ENCODE measurements at regions not wholly inside any gene's neighbourhood (a gene's known extent, or its start where the extent isn't known, plus 50 kb on each side); places are given as distances from the start of the nearest gene placed in this dataset.

DNA sequence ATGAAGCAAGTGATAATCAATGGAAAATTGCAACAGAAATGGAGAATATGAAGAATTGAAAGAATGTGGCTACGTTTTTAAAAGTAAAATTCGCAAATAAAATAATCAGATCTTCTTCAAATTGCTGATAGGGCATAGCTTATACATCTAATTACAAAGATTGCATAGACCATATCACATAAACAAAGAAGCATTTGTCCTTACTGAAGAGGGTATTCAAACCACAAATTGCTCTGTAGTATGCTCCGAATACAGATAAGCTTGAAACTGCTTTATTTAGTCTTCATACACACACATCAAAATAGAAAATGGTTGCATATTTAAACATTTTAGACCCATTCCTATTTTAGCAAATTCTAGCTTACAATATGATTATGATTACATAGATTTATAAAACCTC lies 206.7 kb upstream of the SLIT2 start:
- no peak overlapping the region for H3K27ac ChIP-seq (ENCODE audit: control insufficient read depth, insufficient read depth)
- 0% methylated on average over 3 of the region's 3 CpGs for WGBS (ENCODE audit: insufficient coverage, insufficient replicate concordance, low lambda C conversion rate, missing lambda C conversion rate)
- ChIA-PET POLR2A (no interaction called here), SMC1A (ENCODE audit: uncharacterized antibody, unreplicated experiment) (no interaction called here), CTCF (no interaction called here), RAD21 (ENCODE audit: unreplicated experiment) (no interaction called here)
- no peaks in the 10 kb centered on the region for H3K36me3 ChIP-seq (ENCODE audit: control insufficient read depth in 2 of 2, insufficient read depth in 2 of 2, low read length in 1 of 2)
- ATAC-seq, result no peak
- intact Hi-C loops (cut with micrococcal nuclease; ENCODE audit: unreplicated experiment), result no loop called here
- no peaks in the 10 kb centered on the region for H4K20me1 ChIP-seq (ENCODE audit: control insufficient read depth, insufficient read depth)
- in situ Hi-C loops (cut with MboI), result no loop called here
- no peaks in the 10 kb centered on the region for H3K9me3 ChIP-seq (replicated peaks; ENCODE audit: control insufficient read depth, insufficient read depth, low read length)
- DNase-seq (ENCODE audit: low read depth, low spot score), result no peak
- H3K4me2 ChIP-seq (ENCODE audit: control insufficient read depth, insufficient read depth), result no peak overlapping the region
- no peak overlapping the region for H3K4me3 ChIP-seq
- H3K4me1 ChIP-seq (ENCODE audit: control insufficient read depth, insufficient read depth, low read length), result no peaks in the 10 kb centered on the region
- no peak overlapping the region for H2AFZ ChIP-seq (ENCODE audit: control insufficient read depth, low read depth, low read length)
- FAIRE-seq, result no peak
- TF ChIP-seq JUNB (IDR thresholded peaks at IDR 0.05), result no peak
- TF ChIP-seq, protein P1, sequence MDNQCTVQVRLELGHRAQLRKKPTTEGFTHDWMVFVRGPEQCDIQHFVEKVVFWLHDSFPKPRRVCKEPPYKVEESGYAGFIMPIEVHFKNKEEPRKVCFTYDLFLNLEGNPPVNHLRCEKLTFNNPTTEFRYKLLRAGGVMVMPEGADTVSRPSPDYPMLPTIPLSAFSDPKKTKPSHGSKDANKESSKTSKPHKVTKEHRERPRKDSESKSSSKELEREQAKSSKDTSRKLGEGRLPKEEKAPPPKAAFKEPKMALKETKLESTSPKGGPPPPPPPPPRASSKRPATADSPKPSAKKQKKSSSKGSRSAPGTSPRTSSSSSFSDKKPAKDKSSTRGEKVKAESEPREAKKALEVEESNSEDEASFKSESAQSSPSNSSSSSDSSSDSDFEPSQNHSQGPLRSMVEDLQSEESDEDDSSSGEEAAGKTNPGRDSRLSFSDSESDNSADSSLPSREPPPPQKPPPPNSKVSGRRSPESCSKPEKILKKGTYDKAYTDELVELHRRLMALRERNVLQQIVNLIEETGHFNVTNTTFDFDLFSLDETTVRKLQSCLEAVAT (IDR thresholded peaks at IDR 0.05), result no peak
- no peak overlapping the region for H3K9ac ChIP-seq (ENCODE audit: control insufficient read depth, insufficient read depth, low read length)
- H3K27me3 ChIP-seq (replicated peaks in 1 of 2; ENCODE audit: control insufficient read depth in 2 of 2, insufficient read depth in 2 of 2, low read length in 1 of 2), result no peaks in the 10 kb centered on the region
- no peaks in the 10 kb centered on the region for H3K79me2 ChIP-seq (ENCODE audit: control insufficient read depth, insufficient read depth, low read length)
- no TSS peak for BruUV-seq (replicated peaks)

DNA sequence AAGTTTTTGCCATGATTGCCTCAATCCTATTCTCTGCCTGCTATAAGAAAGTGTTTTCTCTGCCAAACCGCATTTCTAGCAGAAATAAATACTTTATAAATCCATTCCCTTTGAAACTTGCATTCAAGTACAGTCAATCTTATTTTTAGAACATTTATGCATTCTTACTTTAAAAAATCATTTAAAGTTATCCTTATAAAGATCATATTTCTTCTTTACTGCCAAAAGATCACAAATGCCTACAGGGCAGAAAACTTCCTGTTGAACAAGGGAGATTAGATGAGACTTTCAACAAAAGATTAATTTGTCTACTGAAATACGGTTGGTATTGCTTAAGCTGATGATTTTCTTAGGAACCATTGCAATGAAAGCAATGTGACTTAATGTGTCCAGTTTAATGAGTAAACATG lies 207.2 kb upstream of the SLIT2 start:
- in situ Hi-C loops (cut with MboI) (no loop called here), intact Hi-C loops (cut with micrococcal nuclease; ENCODE audit: unreplicated experiment) (no loop called here)
- Histone ChIP-seq H4K20me1 (ENCODE audit: control insufficient read depth, insufficient read depth) (no peaks in the 10 kb centered on the region), H2AFZ (ENCODE audit: control insufficient read depth, low read depth, low read length) (no peak overlapping the region), H3K4me2 (ENCODE audit: control insufficient read depth, insufficient read depth) (no peak overlapping the region), H3K4me1 (ENCODE audit: control insufficient read depth, insufficient read depth, low read length) (no peaks in the 10 kb centered on the region), H3K4me3 (no peak overlapping the region), H3K36me3 (ENCODE audit: control insufficient read depth in 2 of 2, insufficient read depth in 2 of 2, low read length in 1 of 2) (no peaks in the 10 kb centered on the region), H3K79me2 (ENCODE audit: control insufficient read depth, insufficient read depth, low read length) (no peaks in the 10 kb centered on the region), H3K27ac (ENCODE audit: control insufficient read depth, insufficient read depth) (no peak overlapping the region), H3K9ac (ENCODE audit: control insufficient read depth, insufficient read depth, low read length) (no peak overlapping the region), H3K9me3 (replicated peaks; ENCODE audit: control insufficient read depth, insufficient read depth, low read length) (no peaks in the 10 kb centered on the region), H3K27me3 (replicated peaks in 1 of 2; ENCODE audit: control insufficient read depth in 2 of 2, insufficient read depth in 2 of 2, low read length in 1 of 2) (no peaks in the 10 kb centered on the region)
- WGBS (ENCODE audit: insufficient coverage, insufficient replicate concordance, low lambda C conversion rate, missing lambda C conversion rate), result 0% methylated on average over 2 of the region's 2 CpGs
- ATAC-seq (no peak), DNase-seq (ENCODE audit: low read depth, low spot score) (no peak), FAIRE-seq (no peak)
- RAD21 ChIA-PET (ENCODE audit: unreplicated experiment), result no interaction called here
- no TSS peak for BruUV-seq (replicated peaks)
- SMC1A ChIA-PET (ENCODE audit: uncharacterized antibody, unreplicated experiment), result no interaction called here
- POLR2A ChIA-PET, result no interaction called here
- CTCF ChIA-PET, result no interaction called here
- TF ChIP-seq HDGF (IDR thresholded peaks at IDR 0.05), result no peak
- TF ChIP-seq, protein P2, sequence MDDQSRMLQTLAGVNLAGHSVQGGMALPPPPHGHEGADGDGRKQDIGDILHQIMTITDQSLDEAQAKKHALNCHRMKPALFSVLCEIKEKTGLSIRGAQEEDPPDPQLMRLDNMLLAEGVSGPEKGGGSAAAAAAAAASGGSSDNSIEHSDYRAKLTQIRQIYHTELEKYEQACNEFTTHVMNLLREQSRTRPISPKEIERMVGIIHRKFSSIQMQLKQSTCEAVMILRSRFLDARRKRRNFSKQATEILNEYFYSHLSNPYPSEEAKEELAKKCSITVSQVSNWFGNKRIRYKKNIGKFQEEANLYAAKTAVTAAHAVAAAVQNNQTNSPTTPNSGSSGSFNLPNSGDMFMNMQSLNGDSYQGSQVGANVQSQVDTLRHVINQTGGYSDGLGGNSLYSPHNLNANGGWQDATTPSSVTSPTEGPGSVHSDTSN (IDR thresholded peaks at IDR 0.05; ENCODE audit: insufficient replicate concordance, low read depth, low read length), result no peak
- no peak for TF ChIP-seq NFIC (IDR thresholded peaks at IDR 0.05; ENCODE audit: low read depth, low read length)
- TF ChIP-seq SREBF2 (IDR thresholded peaks at IDR 0.05; ENCODE audit: low read length), result no peak
- no peak for TF ChIP-seq RAD21 (IDR thresholded peaks at IDR 0.05; ENCODE audit: insufficient read depth, low read depth, low read length)
- no peak for TF ChIP-seq ZNF207 (IDR thresholded peaks at IDR 0.05; ENCODE audit: borderline replicate concordance)
- no peak for TF ChIP-seq POLR2AphosphoS5 (IDR thresholded peaks at IDR 0.05; ENCODE audit: low read length)
- TF ChIP-seq, protein P3, sequence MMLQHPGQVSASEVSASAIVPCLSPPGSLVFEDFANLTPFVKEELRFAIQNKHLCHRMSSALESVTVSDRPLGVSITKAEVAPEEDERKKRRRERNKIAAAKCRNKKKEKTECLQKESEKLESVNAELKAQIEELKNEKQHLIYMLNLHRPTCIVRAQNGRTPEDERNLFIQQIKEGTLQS (IDR thresholded peaks at IDR 0.05; ENCODE audit: borderline replicate concordance, extremely low read depth, low read depth, low read length), result no peak
- no peak for TF ChIP-seq ZSCAN29 (IDR thresholded peaks at IDR 0.05)
- TF ChIP-seq SMAD5 (IDR thresholded peaks at IDR 0.05; ENCODE audit: low read depth), result no peak
- no peak for TF ChIP-seq RAD51 (IDR thresholded peaks at IDR 0.05)
- no peak for TF ChIP-seq CBFB (IDR thresholded peaks at IDR 0.05; ENCODE audit: low read depth)
- TF ChIP-seq STAT3 (IDR thresholded peaks at IDR 0.05; ENCODE audit: low read depth, low read length), result no peak
- no peak for TF ChIP-seq TBL1XR1 (IDR thresholded peaks at IDR 0.05; ENCODE audit: low read depth, low read length)
- TF ChIP-seq, protein P4, sequence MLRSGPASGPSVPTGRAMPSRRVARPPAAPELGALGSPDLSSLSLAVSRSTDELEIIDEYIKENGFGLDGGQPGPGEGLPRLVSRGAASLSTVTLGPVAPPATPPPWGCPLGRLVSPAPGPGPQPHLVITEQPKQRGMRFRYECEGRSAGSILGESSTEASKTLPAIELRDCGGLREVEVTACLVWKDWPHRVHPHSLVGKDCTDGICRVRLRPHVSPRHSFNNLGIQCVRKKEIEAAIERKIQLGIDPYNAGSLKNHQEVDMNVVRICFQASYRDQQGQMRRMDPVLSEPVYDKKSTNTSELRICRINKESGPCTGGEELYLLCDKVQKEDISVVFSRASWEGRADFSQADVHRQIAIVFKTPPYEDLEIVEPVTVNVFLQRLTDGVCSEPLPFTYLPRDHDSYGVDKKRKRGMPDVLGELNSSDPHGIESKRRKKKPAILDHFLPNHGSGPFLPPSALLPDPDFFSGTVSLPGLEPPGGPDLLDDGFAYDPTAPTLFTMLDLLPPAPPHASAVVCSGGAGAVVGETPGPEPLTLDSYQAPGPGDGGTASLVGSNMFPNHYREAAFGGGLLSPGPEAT (IDR thresholded peaks at IDR 0.05; ENCODE audit: low read depth), result no peak

Measured in GM12878 (cell line).